H1 (cell line): ENCODE measurements at regions not wholly inside any gene's neighbourhood (a gene's known extent, or its start where the extent isn't known, plus 50 kb on each side); places are given as distances from the start of the nearest gene placed in this dataset.

Experiments
- EZH2 ChIP-seq: fragments of 200-600 bp; sonication (generic); IDR thresholded peaks from 2 replicates; pipeline ENCODE4 v1.7.1; 2012; ENCODE audit warnings: low read depth, mild to moderate bottlenecking, moderate library complexity, low read length, inconsistent platforms; ENCODE audit not compliant: severe bottlenecking
- SP4 ChIP-seq: IDR thresholded peaks from 2 replicates; pipeline ENCODE4 v1.6.1; 2012; ENCODE audit warnings: low read length, inconsistent platforms
- TBP ChIP-seq: IDR thresholded peaks from 2 replicates; pipeline ENCODE4 v1.6.1; 2011; ENCODE audit warnings: low read depth, low read length, improper control_type of control experiment

GRCh38 chr9:107630156-107630555, 140.6 kb upstream of the KLF4 start (continued):
- TF ChIP-seq EZH2 (no peak), SP4 (no peak), TBP (no peak)
